ENCODE measurements at regions not wholly inside any gene's neighbourhood (a gene's known extent, or its start where the extent isn't known, plus 50 kb on each side); places are given as distances from the start of the nearest gene placed in this dataset.

GRCh38 chr2:52445686-52446085 is 1321.9 kb upstream of the CHAC2 start:
- Histone ChIP-seq H3K27ac (ENCODE audit: low read depth, low read length, poor library complexity, severe bottlenecking) (no peak overlapping the region), H3K27me3 (replicated peaks; ENCODE audit: insufficient read depth, low read depth, low read length, poor library complexity) (no peaks in the 10 kb centered on the region), H3K4me3 (ENCODE audit: low read depth, low read length, poor library complexity, severe bottlenecking) (no peak overlapping the region), H3K4me1 (ENCODE audit: insufficient read depth, low read length, poor library complexity, severe bottlenecking) (no peaks in the 10 kb centered on the region), H3K9me3 (ENCODE audit: low read depth, low read length, poor library complexity, severe bottlenecking) (no peaks in the 10 kb centered on the region), H3K36me3 (ENCODE audit: insufficient read depth, low read length, poor library complexity, severe bottlenecking) (no peaks in the 10 kb centered on the region)
- TF ChIP-seq CTCF (conservative IDR thresholded peaks at IDR 0.05; ENCODE audit: low read depth, low read length): no peak
- TF ChIP-seq EZH2 (IDR thresholded peaks at IDR 0.05; ENCODE audit: borderline replicate concordance, low read depth, low read length, poor library complexity, severe bottlenecking): no peak
- intact Hi-C loops (cut with micrococcal nuclease; ENCODE audit: unreplicated experiment): no loop called here
- no TSS peak for BruUV-seq (replicated peaks)
- CTCF ChIA-PET: no interaction called here
- POLR2A ChIA-PET (ENCODE audit: low non-redundant PET): no interaction called here
- DNase-seq (ENCODE audit: low spot score): no peak

- Histone ChIP-seq H3K27me3 (replicated peaks; ENCODE audit: insufficient read depth, low read depth, low read length, poor library complexity) (peaks cover 5% of the 10 kb centered on the region), H3K9me3 (ENCODE audit: low read depth, low read length, poor library complexity, severe bottlenecking) (no peaks in the 10 kb centered on the region), H3K36me3 (ENCODE audit: insufficient read depth, low read length, poor library complexity, severe bottlenecking) (no peaks in the 10 kb centered on the region), H3K4me3 (ENCODE audit: low read depth, low read length, poor library complexity, severe bottlenecking) (no peak overlapping the region), H3K4me1 (ENCODE audit: insufficient read depth, low read length, poor library complexity, severe bottlenecking) (no peaks in the 10 kb centered on the region), H3K27ac (ENCODE audit: low read depth, low read length, poor library complexity, severe bottlenecking) (no peak overlapping the region)
- no peak for TF ChIP-seq EZH2 (IDR thresholded peaks at IDR 0.05; ENCODE audit: borderline replicate concordance, low read depth, low read length, poor library complexity, severe bottlenecking)
- TF ChIP-seq CTCF (conservative IDR thresholded peaks at IDR 0.05; ENCODE audit: low read depth, low read length): no peak
- DNase-seq (ENCODE audit: low spot score): no peak
- POLR2A ChIA-PET (ENCODE audit: low non-redundant PET): no interaction called here
- CTCF ChIA-PET: no interaction called here
- intact Hi-C loops (cut with micrococcal nuclease; ENCODE audit: unreplicated experiment): no loop called here
- no TSS peak for BruUV-seq (replicated peaks)
These were observed 1336.2 kb upstream of the CHAC2 start for GRCh38 chr2:52431352-52431760.

DNA sequence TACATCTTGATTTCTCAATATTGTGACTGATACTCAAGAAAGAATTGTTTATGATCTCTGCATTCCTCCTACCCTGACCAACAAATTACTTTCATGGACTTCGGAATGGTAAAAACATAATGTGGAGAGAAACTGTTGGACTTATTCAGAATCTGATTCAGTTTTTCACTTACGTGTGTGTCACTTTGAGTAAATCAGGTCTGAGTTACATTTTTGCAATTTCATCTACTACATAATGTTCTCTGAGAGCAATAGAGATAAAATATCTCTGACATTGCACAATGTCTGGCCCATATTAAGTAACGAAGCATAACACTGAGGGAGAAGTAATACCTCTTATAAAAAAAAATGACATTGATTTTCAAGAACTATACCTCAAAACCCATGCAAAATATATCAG is 1337.9 kb upstream of the CHAC2 start:
- no peaks in the 10 kb centered on the region for H3K36me3 ChIP-seq (ENCODE audit: insufficient read depth, low read length, poor library complexity, severe bottlenecking)
- no peaks in the 10 kb centered on the region for H3K4me1 ChIP-seq (ENCODE audit: insufficient read depth, low read length, poor library complexity, severe bottlenecking)
- intact Hi-C loops (cut with micrococcal nuclease; ENCODE audit: unreplicated experiment): no loop called here
- DNase-seq (ENCODE audit: low spot score): no peak
- no peak overlapping the region for H3K27ac ChIP-seq (ENCODE audit: low read depth, low read length, poor library complexity, severe bottlenecking)
- BruUV-seq (replicated peaks): no TSS peak
- no peaks in the 10 kb centered on the region for H3K9me3 ChIP-seq (ENCODE audit: low read depth, low read length, poor library complexity, severe bottlenecking)
- peaks cover 5% of the 10 kb centered on the region for H3K27me3 ChIP-seq (replicated peaks; ENCODE audit: insufficient read depth, low read depth, low read length, poor library complexity)
- no peak overlapping the region for H3K4me3 ChIP-seq (ENCODE audit: low read depth, low read length, poor library complexity, severe bottlenecking)
- CTCF ChIA-PET: no interaction called here
- TF ChIP-seq EZH2 (IDR thresholded peaks at IDR 0.05; ENCODE audit: borderline replicate concordance, low read depth, low read length, poor library complexity, severe bottlenecking) (no peak), CTCF (conservative IDR thresholded peaks at IDR 0.05; ENCODE audit: low read depth, low read length) (no peak)
- POLR2A ChIA-PET (ENCODE audit: low non-redundant PET): no interaction called here
